WTC11 (cell line): ENCODE measurements at regions not wholly inside any gene's neighbourhood (a gene's known extent, or its start where the extent isn't known, plus 50 kb on each side); places are given as distances from the start of the nearest gene placed in this dataset.

Source experiments
- ATAC-seq: fragments of 200-7000 bp; cut with Tn5 transposase; 2 replicates; pipeline ENCODE4 v1.10.0; 2021; ENCODE audit warnings: mild to moderate bottlenecking, moderate library complexity
- CTCF ChIA-PET: fragments of 300-600 bp; sonication (Branson Sonifier 250); formaldehyde crosslinking; loops from one replicate; lab custom pipeline; 2021; ENCODE audit warnings: antibody characterized with exemption; lab: Charles Lee
- POLR2A ChIA-PET: fragments of 350-600 bp; sonication (Branson Sonifier 250); formaldehyde crosslinking; loops from one replicate; lab custom pipeline; 2021; ENCODE audit warnings: antibody characterized with exemption; lab: Charles Lee
- DNase-seq: peaks from one replicate; pipeline ENCODE4 v3.0.0; 2021; ENCODE audit warnings: low spot score
- H3K27ac Mint-ChIP-seq: 2 replicates; pipeline ENCODE4 v1.8.0; 2021; ENCODE audit warnings: mixed read lengths
- H3K27me3 Mint-ChIP-seq: 2 replicates; pipeline ENCODE4 v1.8.0; 2021; ENCODE audit warnings: low read depth, mild to moderate bottlenecking, moderate library complexity, mixed read lengths
- H3K36me3 Mint-ChIP-seq: 2 replicates; pipeline ENCODE4 v1.8.0; 2021; ENCODE audit warnings: mixed read lengths
- H3K4me1 Mint-ChIP-seq: 2 replicates; pipeline ENCODE4 v1.8.0; 2022; ENCODE audit warnings: mixed read lengths
- H3K4me3 Mint-ChIP-seq: 2 replicates; pipeline ENCODE4 v1.8.0; 2021; ENCODE audit warnings: mild to moderate bottlenecking, moderate library complexity, mixed read lengths
- H3K9me3 Mint-ChIP-seq: 2 replicates; pipeline ENCODE4 v1.8.0; 2021; ENCODE audit warnings: mixed read lengths
- ARID4B ChIP-seq: sonication (generic); formaldehyde crosslinking; IDR thresholded peaks from 2 replicates; pipeline ENCODE4 v1.8.0; 2023; ENCODE audit warnings: missing genetic modification reagents, mild to moderate bottlenecking, borderline replicate concordance
- ATF1 ChIP-seq: sonication (generic); formaldehyde crosslinking; IDR thresholded peaks from 2 replicates; pipeline ENCODE4 v1.8.1; 2023; ENCODE audit warnings: mild to moderate bottlenecking, moderate library complexity, missing genetic modification reagents
- ATF3 ChIP-seq: sonication (generic); formaldehyde crosslinking; conservative IDR thresholded peaks from 2 replicates; pipeline ENCODE4 v1.8.1; 2022; ENCODE audit warnings: mild to moderate bottlenecking, missing genetic modification reagents
- CDX4 ChIP-seq: fragments of 250-450 bp; sonication (Bioruptor Pico); IDR thresholded peaks from 2 replicates; pipeline ENCODE4 v1.9.0; 2021; ENCODE audit warnings: moderate library complexity, mild to moderate bottlenecking, inconsistent platforms, borderline replicate concordance
- CREM ChIP-seq: sonication (generic); formaldehyde crosslinking; IDR thresholded peaks from 2 replicates; pipeline ENCODE4 v1.8.1; 2022; ENCODE audit warnings: mild to moderate bottlenecking, missing genetic modification reagents, moderate library complexity
- E2F5 ChIP-seq: sonication (generic); formaldehyde crosslinking; IDR thresholded peaks from 2 replicates; pipeline ENCODE4 v1.8.1; 2022; ENCODE audit warnings: mild to moderate bottlenecking, moderate library complexity, missing genetic modification reagents
- FOXJ3 ChIP-seq: sonication (generic); formaldehyde crosslinking; IDR thresholded peaks from 2 replicates; pipeline ENCODE4 v1.9.0; 2021; ENCODE audit warnings: missing genetic modification reagents, mild to moderate bottlenecking, borderline replicate concordance
- FOXK1 ChIP-seq: sonication (generic); formaldehyde crosslinking; IDR thresholded peaks from 2 replicates; pipeline ENCODE4 v1.8.0; 2022; ENCODE audit warnings: mild to moderate bottlenecking, moderate library complexity, missing genetic modification reagents
- JAZF1 ChIP-seq: fragments of 250-450 bp; sonication (Bioruptor Pico); IDR thresholded peaks from 2 replicates; pipeline ENCODE4 v1.9.0; 2021; ENCODE audit warnings: moderate library complexity, mild to moderate bottlenecking, inconsistent platforms
- MAX ChIP-seq: sonication (generic); formaldehyde crosslinking; IDR thresholded peaks from 2 replicates; pipeline ENCODE4 v1.8.0; 2022; ENCODE audit warnings: mild to moderate bottlenecking, missing genetic modification reagents
- NFYB ChIP-seq: sonication (generic); formaldehyde crosslinking; conservative IDR thresholded peaks from 2 replicates; pipeline ENCODE4 v1.8.0; 2022; ENCODE audit warnings: low read depth, missing genetic modification reagents
- OVOL2 ChIP-seq: fragments of 250-450 bp; sonication (Bioruptor Pico); IDR thresholded peaks from 2 replicates; pipeline ENCODE4 v1.9.0; 2021; ENCODE audit warnings: mild to moderate bottlenecking, borderline replicate concordance
- RORB ChIP-seq: fragments of 250-450 bp; sonication (Bioruptor Pico); IDR thresholded peaks from 2 replicates; pipeline ENCODE4 v1.9.0; 2021; ENCODE audit warnings: mild to moderate bottlenecking
- SOX15 ChIP-seq: fragments of 250-450 bp; sonication (Bioruptor Pico); IDR thresholded peaks from 2 replicates; pipeline ENCODE4 v1.9.0; 2021; ENCODE audit warnings: mild to moderate bottlenecking
- TEAD4 ChIP-seq: sonication (generic); formaldehyde crosslinking; IDR thresholded peaks from 2 replicates; pipeline ENCODE4 v1.8.0; 2022; ENCODE audit warnings: mild to moderate bottlenecking, missing genetic modification reagents
- ZBTB21 ChIP-seq: sonication (generic); formaldehyde crosslinking; IDR thresholded peaks from 2 replicates; pipeline ENCODE4 v1.8.1; 2023; ENCODE audit warnings: mild to moderate bottlenecking, missing genetic modification reagents, borderline replicate concordance
- ZNF396 ChIP-seq: fragments of 250-450 bp; sonication (Bioruptor Pico); IDR thresholded peaks from 2 replicates; pipeline ENCODE4 v1.8.0; 2021; ENCODE audit warnings: mild to moderate bottlenecking, moderate library complexity, borderline replicate concordance
- ZNF416 ChIP-seq: fragments of 250-450 bp; sonication (Bioruptor Pico); IDR thresholded peaks from 2 replicates; pipeline ENCODE4 v1.9.0; 2021; ENCODE audit warnings: mild to moderate bottlenecking, inconsistent platforms
- ZNF423 ChIP-seq: fragments of 250-450 bp; sonication (Bioruptor Pico); IDR thresholded peaks from 2 replicates; pipeline ENCODE4 v2.1.2; 2022; ENCODE audit warnings: mild to moderate bottlenecking, moderate library complexity
- TF ChIP-seq, protein P1 (sequence below): sonication (generic); formaldehyde crosslinking; IDR thresholded peaks from 2 replicates; pipeline ENCODE4 v1.8.0; 2022; ENCODE audit warnings: missing genetic modification reagents
- TF ChIP-seq, protein P2 (sequence below): fragments of 200-600 bp; IDR thresholded peaks from 2 replicates; pipeline ENCODE4 v1.8.0; 2022; ENCODE audit warnings: antibody characterized with exemption

- ATAC-seq (no peak), DNase-seq (no peak)
- Mint-ChIP-seq H3K9me3 (peaks cover 11% of the 10 kb centered on the region), H3K27me3 (no peaks in the 10 kb centered on the region), H3K4me1 (no peaks in the 10 kb centered on the region), H3K4me3 (no peak overlapping the region), H3K27ac (no peak overlapping the region), H3K36me3 (no peaks in the 10 kb centered on the region)
- ChIA-PET CTCF (no interaction called here), POLR2A (no interaction called here)
- TF ChIP-seq OVOL2 (no peak), MAX (CRISPR knock-in tag) (no peak), ATF1 (CRISPR knock-in tag) (no peak), JAZF1 (CRISPR knock-in tag) (no peak), ATF3 (CRISPR knock-in tag) (no peak)
Measured at GRCh38 chr16:59886021-59886420, 1151.9 kb upstream of the GOT2 start.

GRCh38 chr16:59881376-59881775, 1147.3 kb upstream of the GOT2 start:
- ChIA-PET CTCF (no interaction called here), POLR2A (no interaction called here)
- Mint-ChIP-seq H3K27ac (no peak overlapping the region), H3K9me3 (0 out of 2 replicates have a peak, but pooled peaks cover 3% of the 10 kb centered on the region), H3K27me3 (no peaks in the 10 kb centered on the region), H3K4me3 (no peak overlapping the region), H3K36me3 (no peaks in the 10 kb centered on the region), H3K4me1 (0 out of 2 replicates have a peak, but pooled peaks cover 2% of the 10 kb centered on the region)
- TF ChIP-seq ZNF423 (CRISPR knock-in tag): no peak
- no peak for TF ChIP-seq ARID4B (CRISPR knock-in tag)
- TF ChIP-seq ZNF396 (CRISPR knock-in tag): no peak
- TF ChIP-seq TEAD4 (CRISPR knock-in tag): no peak
- no peak for TF ChIP-seq ZNF416 (CRISPR knock-in tag)
- TF ChIP-seq, protein P1, sequence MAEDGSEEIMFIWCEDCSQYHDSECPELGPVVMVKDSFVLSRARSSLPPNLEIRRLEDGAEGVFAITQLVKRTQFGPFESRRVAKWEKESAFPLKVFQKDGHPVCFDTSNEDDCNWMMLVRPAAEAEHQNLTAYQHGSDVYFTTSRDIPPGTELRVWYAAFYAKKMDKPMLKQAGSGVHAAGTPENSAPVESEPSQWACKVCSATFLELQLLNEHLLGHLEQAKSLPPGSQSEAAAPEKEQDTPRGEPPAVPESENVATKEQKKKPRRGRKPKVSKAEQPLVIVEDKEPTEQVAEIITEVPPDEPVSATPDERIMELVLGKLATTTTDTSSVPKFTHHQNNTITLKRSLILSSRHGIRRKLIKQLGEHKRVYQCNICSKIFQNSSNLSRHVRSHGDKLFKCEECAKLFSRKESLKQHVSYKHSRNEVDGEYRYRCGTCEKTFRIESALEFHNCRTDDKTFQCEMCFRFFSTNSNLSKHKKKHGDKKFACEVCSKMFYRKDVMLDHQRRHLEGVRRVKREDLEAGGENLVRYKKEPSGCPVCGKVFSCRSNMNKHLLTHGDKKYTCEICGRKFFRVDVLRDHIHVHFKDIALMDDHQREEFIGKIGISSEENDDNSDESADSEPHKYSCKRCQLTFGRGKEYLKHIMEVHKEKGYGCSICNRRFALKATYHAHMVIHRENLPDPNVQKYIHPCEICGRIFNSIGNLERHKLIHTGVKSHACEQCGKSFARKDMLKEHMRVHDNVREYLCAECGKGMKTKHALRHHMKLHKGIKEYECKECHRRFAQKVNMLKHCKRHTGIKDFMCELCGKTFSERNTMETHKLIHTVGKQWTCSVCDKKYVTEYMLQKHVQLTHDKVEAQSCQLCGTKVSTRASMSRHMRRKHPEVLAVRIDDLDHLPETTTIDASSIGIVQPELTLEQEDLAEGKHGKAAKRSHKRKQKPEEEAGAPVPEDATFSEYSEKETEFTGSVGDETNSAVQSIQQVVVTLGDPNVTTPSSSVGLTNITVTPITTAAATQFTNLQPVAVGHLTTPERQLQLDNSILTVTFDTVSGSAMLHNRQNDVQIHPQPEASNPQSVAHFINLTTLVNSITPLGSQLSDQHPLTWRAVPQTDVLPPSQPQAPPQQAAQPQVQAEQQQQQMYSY: no peak
- no peak for TF ChIP-seq E2F5 (CRISPR knock-in tag)
- TF ChIP-seq FOXJ3 (CRISPR knock-in tag): no peak
- TF ChIP-seq, protein P2, sequence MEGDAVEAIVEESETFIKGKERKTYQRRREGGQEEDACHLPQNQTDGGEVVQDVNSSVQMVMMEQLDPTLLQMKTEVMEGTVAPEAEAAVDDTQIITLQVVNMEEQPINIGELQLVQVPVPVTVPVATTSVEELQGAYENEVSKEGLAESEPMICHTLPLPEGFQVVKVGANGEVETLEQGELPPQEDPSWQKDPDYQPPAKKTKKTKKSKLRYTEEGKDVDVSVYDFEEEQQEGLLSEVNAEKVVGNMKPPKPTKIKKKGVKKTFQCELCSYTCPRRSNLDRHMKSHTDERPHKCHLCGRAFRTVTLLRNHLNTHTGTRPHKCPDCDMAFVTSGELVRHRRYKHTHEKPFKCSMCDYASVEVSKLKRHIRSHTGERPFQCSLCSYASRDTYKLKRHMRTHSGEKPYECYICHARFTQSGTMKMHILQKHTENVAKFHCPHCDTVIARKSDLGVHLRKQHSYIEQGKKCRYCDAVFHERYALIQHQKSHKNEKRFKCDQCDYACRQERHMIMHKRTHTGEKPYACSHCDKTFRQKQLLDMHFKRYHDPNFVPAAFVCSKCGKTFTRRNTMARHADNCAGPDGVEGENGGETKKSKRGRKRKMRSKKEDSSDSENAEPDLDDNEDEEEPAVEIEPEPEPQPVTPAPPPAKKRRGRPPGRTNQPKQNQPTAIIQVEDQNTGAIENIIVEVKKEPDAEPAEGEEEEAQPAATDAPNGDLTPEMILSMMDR: no peak
- no peak for TF ChIP-seq ZBTB21
- no peak for TF ChIP-seq RORB (CRISPR knock-in tag)
- no peak for TF ChIP-seq FOXK1 (CRISPR knock-in tag)
- no peak for TF ChIP-seq NFYB (CRISPR knock-in tag)
- no peak for TF ChIP-seq SOX15 (CRISPR knock-in tag)
- TF ChIP-seq CREM: no peak
- no peak for TF ChIP-seq CDX4 (CRISPR knock-in tag)
- DNase-seq (no peak), ATAC-seq (no peak)
